ENCODE measurements at regions not wholly inside any gene's neighbourhood (a gene's known extent, or its start where the extent isn't known, plus 50 kb on each side); places are given as distances from the start of the nearest gene placed in this dataset.
A peak's percentile ranks its signal among the peaks of the same experiment; 100 is the strongest.

- FAIRE-seq (no peak), DNase-seq (ENCODE audit: low spot score) (no peak)
Observed at GRCh38 chr10:62653254-62653653, 151.3 kb upstream of the ADO start.

DNA sequence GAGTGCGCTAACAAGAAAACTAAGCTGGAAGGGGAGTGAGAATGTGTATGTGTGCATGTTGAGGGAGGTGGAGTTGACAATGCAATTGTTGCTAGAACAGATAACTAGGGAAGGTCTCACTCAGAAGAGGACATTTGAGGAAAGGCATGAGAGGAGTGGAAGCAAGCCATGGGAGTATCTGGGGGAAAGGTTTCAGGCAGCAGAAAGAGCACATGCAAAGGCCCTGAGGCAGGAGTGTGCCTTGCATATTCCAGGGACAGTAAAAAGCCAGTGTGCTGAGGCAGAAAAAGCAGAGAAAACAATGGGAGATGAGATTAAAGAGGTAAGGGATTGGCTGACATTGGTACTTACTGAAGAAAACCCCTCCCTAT is 149.6 kb upstream of the ADO start:
- no peak for DNase-seq (ENCODE audit: low spot score)
- no peak for FAIRE-seq

DNA sequence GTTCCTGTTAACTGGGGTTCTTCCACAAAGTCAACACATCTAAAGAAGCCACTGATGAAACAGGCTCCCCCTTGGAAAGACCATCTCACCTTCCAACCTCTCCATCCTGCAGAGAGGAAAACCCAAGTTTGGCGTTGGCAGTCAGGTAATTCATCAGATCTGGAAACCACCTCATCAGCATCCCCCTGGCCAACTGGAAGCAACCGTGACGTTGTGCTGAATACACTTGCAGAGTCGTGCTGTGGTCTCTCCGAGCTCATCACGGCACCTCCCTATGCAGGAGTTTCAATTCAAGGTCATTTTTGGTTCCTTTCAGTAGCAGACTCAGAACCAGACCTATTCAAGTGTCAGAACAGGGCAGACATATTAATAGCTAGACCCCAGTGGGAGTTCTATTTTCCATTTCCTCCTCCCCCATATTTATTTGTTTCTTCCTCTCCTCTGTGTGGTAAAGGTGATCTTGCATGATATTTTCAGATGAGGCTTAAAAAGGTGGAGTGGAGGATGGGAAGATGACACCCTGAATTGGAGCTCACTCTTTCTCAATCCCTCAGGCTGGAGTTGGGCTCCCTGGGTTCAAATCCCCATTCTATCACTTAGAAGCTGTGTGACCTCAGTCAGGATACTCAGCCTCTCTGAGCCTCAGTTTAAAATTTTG is 149.1 kb upstream of the ADO start:
- no peak for DNase-seq (ENCODE audit: low spot score)
- no peak for FAIRE-seq

DNA sequence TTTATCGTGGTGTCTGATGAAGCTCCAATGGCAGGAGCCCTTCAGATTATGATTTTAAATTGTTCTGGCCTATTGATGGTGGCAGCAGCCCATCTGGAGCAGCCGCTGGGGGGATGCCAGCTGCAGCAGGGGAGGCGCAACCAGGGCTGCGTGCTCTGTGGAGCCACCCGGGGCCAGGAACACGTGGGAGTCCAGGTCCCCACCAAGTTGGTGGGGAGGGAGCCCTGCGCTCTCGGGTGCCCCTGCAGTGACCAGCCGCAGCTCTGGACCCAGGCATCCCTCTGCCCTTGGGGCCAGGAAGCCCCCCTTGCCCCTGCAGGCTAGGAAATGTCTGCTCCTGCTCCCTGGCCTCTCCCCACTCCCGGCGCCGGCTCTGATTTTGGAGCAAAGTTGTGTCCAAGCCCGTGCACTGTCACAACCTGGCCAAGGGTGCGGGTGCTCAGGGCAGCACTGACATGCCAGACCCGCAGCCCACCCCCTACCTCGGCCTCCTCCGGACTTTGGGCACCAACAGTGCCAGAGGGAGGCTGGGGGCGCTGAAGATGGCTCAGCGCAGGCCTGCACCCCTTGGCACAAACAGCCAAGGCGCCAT is 147.2 kb upstream of the ADO start:
- no peak for FAIRE-seq

DNA sequence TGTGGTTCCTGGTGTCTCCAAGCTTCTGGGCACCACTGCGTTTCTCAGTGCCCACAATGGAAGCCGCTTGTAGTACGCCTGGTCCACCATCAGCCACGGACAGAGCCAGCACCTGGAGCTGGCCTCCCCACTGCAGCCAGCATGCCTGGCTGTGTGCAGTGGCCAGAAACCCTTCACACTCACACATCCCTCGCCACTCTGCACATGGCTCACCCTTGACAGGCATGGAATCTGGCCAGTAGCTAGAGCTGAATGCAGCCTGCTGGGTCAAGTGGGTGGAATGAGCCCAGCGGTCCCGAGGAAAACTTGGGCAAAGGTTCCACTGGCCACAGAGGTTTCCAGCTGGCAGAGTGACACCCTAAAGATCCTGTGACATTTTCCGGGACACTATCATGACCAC is 146.0 kb upstream of the ADO start:
- FAIRE-seq (no peak), DNase-seq (ENCODE audit: low spot score) (no peak)

More for the DNA sequence above, 147.2 kb upstream of the ADO start:
- DNase-seq (ENCODE audit: low spot score) = no peak

- FAIRE-seq (no peak), DNase-seq (ENCODE audit: low spot score) (no peak)
Observed at GRCh38 chr10:62661143-62661542, 143.4 kb upstream of the ADO start.

GRCh38 chr10:62662486-62662885 is 142.0 kb upstream of the ADO start:
- FAIRE-seq (no peak), DNase-seq (ENCODE audit: low spot score) (no peak)

DNA sequence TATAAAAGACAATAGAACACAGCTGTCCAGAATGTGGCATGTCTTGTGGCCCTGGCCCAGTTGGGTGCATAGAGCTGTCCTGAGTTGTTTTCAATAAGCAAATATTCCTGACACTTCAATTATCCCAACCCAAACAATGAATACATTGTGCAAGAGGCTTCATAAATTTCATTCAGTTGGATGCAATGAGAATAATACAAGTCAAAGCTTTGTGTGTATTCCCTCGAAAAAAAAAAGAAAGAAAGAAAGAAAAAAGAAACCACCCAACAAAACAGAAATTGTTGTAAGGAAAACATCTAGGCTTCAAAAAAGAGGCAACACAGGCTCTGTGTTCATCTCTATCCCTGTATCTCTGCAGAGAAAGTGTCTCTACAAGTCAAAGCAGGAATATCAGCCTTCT is 138.7 kb upstream of the ADO start:
- no peak for DNase-seq (ENCODE audit: low spot score)
- no peak for FAIRE-seq

DNA sequence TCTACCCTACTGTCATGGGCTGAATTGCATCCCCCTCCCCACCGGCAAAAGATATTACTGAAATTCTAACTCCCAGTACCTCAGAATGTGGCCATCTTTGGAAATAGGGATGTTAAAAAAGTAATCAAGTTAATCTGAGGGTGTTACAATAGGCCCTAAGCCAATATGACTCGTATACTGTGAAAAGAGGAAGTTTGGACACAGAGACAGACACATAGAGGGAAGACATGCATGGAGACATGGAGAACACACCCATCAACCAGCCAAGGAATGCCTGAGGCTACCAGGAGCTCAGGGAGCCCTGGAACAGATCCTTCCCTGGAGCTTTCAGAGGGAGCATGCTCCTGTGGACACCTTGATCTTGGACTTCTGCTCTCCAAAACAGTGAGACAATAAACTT is 138.2 kb upstream of the ADO start:
- FAIRE-seq (no peak), DNase-seq (ENCODE audit: low spot score) (no peak)

DNA sequence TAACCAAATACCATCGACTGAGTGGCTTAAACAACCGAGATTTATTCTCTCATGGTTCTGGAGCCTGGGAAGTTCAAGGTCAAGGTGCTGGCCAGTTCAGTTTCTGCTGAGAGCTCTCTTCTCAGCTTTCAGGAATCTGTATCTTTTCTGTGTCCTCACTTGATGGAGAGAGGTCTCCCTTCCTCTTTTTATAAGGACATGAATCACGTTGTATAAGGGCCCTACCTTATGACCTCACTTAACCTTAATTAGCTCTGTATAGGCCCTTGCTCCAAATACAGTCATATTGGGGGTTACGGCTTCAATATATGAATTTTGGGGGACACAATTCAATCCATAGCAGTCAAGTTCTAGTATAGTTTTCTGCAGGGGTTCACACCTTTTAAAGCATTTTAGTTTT is 135.2 kb upstream of the ADO start:
- no peak for FAIRE-seq
- DNase-seq (ENCODE audit: low spot score) = no peak

DNA sequence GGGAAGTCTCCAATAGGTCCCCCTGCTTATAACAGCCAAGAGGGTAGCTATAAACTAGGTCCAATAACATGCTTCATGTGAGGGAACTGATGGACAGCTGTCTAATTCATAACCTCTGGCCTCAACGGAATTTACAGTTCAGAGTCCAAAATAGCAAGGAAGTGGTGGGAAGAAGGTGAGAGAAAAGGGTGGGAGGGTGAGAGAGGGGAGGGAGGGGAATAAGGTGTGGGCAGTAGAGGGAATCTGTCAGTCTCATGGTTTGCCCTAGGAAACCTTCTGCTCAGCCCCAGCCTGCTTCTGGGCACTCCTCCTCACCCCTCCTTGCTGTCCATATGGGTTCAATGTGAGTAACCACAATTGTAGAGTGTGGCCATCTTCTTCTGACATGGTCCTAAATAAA is 133.4 kb upstream of the ADO start:
- no peak for FAIRE-seq

GRCh38 chr10:62681211-62681940 is 123.1 kb upstream of the ADO start:
- peak; percentile 57 for DNase-seq (ENCODE audit: low spot score)
- FAIRE-seq = no peak

More for the DNA sequence above, 133.4 kb upstream of the ADO start:
- no peak for DNase-seq (ENCODE audit: low spot score)

DNA sequence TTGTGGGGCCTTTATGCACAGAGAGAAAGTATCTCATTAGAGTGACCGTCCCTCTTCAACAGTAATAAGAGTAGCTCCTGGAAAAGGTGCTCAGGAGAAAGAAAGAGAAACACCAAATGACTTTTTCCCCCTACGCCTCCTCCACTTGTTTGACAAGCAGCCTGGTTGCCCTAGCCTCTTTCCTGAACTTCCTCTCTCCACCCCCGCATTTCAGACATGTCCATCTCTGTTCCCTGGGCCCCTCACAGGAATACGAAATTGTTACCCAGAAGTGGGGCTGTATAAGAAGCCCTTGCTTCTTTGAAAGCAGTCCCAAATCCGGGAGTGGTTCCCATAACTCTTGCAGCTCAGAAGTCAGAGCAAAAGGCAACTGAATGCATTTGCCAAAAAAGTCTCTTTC is 119.6 kb upstream of the ADO start:
- FAIRE-seq (no peak), DNase-seq (ENCODE audit: low spot score) (no peak)

GRCh38 chr10:62687230-62687748 is 117.2 kb upstream of the ADO start:
- DNase-seq (ENCODE audit: low spot score) (no peak), FAIRE-seq (no peak)

- FAIRE-seq (no peak), DNase-seq (ENCODE audit: low spot score) (no peak)
Observed at GRCh38 chr10:62688971-62689700, 115.4 kb upstream of the ADO start.

DNA sequence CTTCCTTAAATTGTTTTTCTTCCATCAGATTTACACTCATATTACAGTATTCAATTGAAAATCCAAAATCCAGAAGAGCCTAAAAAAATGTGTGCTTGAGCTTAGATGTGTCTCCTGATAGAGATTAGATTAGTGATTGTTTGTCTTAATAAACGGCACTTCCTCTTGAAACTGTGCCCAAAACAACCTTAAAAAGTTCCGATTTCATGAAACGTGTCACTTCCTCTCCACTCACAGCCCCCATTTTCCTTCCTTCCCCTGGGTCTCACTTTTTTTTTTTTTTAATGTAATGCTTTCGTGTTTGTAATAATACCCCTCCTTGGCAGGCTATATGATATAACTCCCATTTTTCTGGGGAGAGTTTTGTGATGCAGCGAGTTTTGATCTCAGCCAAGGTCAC is 114.8 kb upstream of the ADO start:
- FAIRE-seq (no peak), DNase-seq (ENCODE audit: low spot score) (no peak)

DNA sequence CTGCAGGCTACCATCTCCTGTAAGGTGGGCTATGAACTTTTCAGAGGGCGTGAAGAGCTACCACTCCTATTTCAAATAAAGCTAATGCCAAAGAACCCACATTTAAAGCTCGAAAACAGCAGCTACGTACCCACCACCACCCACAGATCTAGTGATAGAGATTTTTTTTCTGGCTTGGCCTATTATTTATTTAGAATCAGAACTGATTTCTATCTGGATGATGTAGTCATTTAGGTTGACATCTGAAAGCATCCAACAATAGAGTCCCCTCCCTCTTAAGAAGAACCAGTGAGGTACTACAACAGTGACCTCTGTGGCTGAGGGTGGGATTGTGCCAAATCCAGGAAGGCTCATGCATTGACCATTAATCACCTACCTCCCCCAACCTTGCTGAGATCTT is 113.8 kb upstream of the ADO start:
- DNase-seq (ENCODE audit: low spot score) (no peak), FAIRE-seq (no peak)

DNA sequence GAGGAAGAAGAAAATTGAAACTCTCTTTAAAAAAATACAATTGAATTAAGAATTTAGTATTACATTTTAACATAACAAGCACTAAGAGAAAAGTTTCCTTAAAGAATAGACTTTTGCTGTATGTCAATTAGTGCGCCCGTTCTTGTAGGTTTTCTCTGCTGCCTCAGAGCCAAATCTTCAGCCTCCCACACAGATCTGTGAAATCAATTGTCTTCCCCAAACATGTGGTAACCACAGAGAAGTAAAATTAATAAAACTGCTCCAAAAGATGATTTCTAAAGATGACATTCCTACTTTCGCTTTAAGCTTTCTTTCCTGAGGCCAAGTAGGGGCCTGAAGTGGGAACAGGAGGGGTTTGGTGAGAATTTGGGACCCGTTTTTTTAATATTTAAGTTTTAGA is 113.2 kb upstream of the ADO start:
- DNase-seq (ENCODE audit: low spot score) (no peak), FAIRE-seq (no peak)

DNA sequence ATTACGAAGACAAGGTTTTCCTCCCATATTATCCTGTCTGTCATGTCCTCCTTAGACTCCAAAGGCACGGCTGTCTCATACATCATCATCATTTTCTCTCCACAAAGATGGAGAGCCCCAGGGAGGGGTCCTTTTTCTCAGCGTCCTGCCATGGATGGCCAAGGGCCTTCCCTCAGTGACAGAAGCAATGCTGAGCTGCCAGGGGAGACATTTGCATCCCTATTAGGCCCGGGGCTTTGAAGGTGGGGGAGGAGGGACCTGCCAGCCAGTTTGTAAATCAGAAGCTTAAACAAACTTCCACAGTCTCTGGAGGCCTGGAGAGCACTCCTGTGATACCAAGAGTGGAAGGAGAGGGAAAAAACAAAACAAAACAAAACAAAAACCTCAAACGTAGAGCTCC is 112.4 kb upstream of the ADO start:
- DNase-seq (ENCODE audit: low spot score) = no peak

GRCh38 chr10:62693306-62693705 is 111.2 kb upstream of the ADO start:
- DNase-seq (ENCODE audit: low spot score) (no peak), FAIRE-seq (no peak)

More for the DNA sequence above, 112.4 kb upstream of the ADO start:
- FAIRE-seq = no peak

DNA sequence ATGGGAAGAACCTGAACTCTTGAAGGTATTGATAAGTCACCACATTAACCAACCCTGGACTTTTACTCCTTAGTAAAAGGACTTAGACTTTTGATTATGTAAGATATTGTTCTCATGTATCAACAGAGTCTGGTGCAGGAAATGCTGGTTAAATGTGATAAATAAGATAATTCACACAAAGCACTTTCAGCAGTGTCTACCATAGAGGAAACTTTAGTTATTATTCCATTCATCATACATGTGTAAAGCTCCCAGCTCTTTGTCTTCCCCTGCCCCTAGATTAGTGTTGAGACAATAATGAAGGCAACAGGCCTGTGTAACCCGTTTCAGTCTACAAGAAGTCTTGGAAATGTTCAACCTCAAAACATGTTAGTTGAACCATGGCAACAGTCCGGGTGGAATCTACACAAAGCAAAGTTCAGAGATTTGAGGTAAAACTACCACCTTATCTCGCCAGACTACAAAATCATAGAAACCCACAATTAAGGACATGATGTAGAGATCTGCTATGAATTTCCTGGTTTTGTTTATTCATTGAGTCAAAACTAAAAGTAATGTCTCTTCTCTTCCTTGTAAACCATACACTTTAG is 109.9 kb upstream of the ADO start:
- FAIRE-seq (no peak), DNase-seq (ENCODE audit: low spot score) (no peak)

- no peak for FAIRE-seq
- DNase-seq (ENCODE audit: low spot score) = no peak
Observed at GRCh38 chr10:62696798-62697197, 107.7 kb upstream of the ADO start.
